HCT116 (cell line): ENCODE measurements at regions not wholly inside any gene's neighbourhood (a gene's known extent, or its start where the extent isn't known, plus 50 kb on each side); places are given as distances from the start of the nearest gene placed in this dataset.

Experiments
- ATAC-seq: fragments of 200-7000 bp; cut with Tn5 transposase; 2 replicates; pipeline ENCODE4 v1.9.1; 2020; ENCODE audit warnings: mild to moderate bottlenecking, moderate library complexity
- BruUV-seq: library from RNA; stranded (reverse); fragments of 400-500 nt; replicated peaks from 2 replicates; lab custom pipeline; 2021; lab: Mats Ljungman, UMichigan
- CTCF ChIA-PET: fragments of 300-600 bp; sonication (Branson Sonifier 250); formaldehyde crosslinking; loops from one replicate; lab custom pipeline; 2021; ENCODE audit warnings: antibody characterized with exemption; lab: Charles Lee
- POLR2A ChIA-PET: fragments of 300-600, 350-600 bp; sonication (Branson Sonifier 250); formaldehyde crosslinking; loops from one replicate; lab custom pipeline; 2021; ENCODE audit warnings: antibody characterized with exemption; lab: Charles Lee
- RAD21 ChIA-PET, 2 experiments: fragments of 300-600 bp; sonication (Branson Sonifier 250); formaldehyde crosslinking; loops; one replicate each; lab custom pipeline; 2023; ENCODE audit warnings: low total read pairs in 2 of 2; ENCODE audit not compliant: uncharacterized antibody in 2 of 2, unreplicated experiment in 2 of 2, low non-redundant PET in 1 of 2; lab: Charles Lee
- DNase-seq: peaks from one replicate; pipeline ENCODE4 v3.0.0-alpha.2; 2010; ENCODE audit warnings: low read depth, low spot score
- H2AFZ ChIP-seq: fragments of 200-600 bp; shearing (Covaris generic), sonication (generic); 2 replicates; pipeline ENCODE4 v1.6.1; 2017; ENCODE audit warnings: low read depth, mixed run types, mixed read lengths, antibody characterized with exemption, low read length; ENCODE audit not compliant: poor library complexity, severe bottlenecking
- H3K27ac ChIP-seq: 2 replicates; pipeline ENCODE4 v1.5.1; 2012; ENCODE audit warnings: low read depth, low read length
- H3K27me3 ChIP-seq: fragments of 200-600 bp; sonication (generic); 2 replicates; pipeline ENCODE4 v1.6.1; 2016; ENCODE audit warnings: mixed run types, low read length, mixed read lengths; ENCODE audit not compliant: insufficient read depth
- H3K36me3 ChIP-seq, 2 experiments: fragments of 200-500 bp in 1 of 2; fragments of 200-600 bp in 1 of 2; sonication (Bioruptor generic) in 1 of 2; sonication (generic) in 1 of 2; 2 replicates each; pipeline versions ENCODE4 v1.5.1 to v1.6.1; 2014 to 2016; ENCODE audit warnings: low read length in 2 of 2, inconsistent platforms in 1 of 2, mixed read lengths in 1 of 2, mixed run types in 1 of 2; ENCODE audit not compliant: insufficient read depth in 2 of 2, control insufficient read depth in 1 of 2
- H3K4me1 ChIP-seq, 2 experiments: fragments of 200-600 bp in 1 of 2; sonication (generic) in 1 of 2; 2 replicates each; pipeline versions ENCODE4 v1.5.1 to v1.6.1; 2012 to 2017; ENCODE audit warnings: low read length in 2 of 2, inconsistent platforms in 1 of 2, mild to moderate bottlenecking in 1 of 2, mixed read lengths in 1 of 2, mixed run types in 1 of 2, moderate library complexity in 1 of 2; ENCODE audit not compliant: insufficient read depth in 2 of 2, control insufficient read depth in 1 of 2
- H3K4me2 ChIP-seq: fragments of 200-600 bp; sonication (generic); 2 replicates; pipeline ENCODE4 v1.6.1; 2017; ENCODE audit warnings: mixed run types, low read length, mixed read lengths
- H3K4me3 ChIP-seq, 2 experiments: fragments of 200-600 bp in 1 of 2; sonication (generic) in 1 of 2; replicated peaks in 1 of 2; 2 replicates each; pipeline ENCODE4 v1.5.1; 2011 to 2016; ENCODE audit warnings: low read length in 2 of 2, control low read depth in 1 of 2, low read depth in 1 of 2, mild to moderate bottlenecking in 1 of 2, mixed read lengths in 1 of 2, mixed run types in 1 of 2
- H3K79me2 ChIP-seq: fragments of 200-600 bp; sonication (generic); 2 replicates; pipeline ENCODE4 v1.6.1; 2017; ENCODE audit warnings: mild to moderate bottlenecking, mixed run types, low read length, moderate library complexity, mixed read lengths; ENCODE audit not compliant: insufficient read depth
- H3K9ac ChIP-seq: fragments of 200-600 bp; sonication (generic); 2 replicates; pipeline ENCODE4 v1.6.1; 2016; ENCODE audit warnings: low read length, mixed read lengths
- H3K9me2 ChIP-seq: fragments of 200-600 bp; sonication (generic), shearing (Covaris generic); 2 replicates; pipeline ENCODE4 v1.6.1; 2017; ENCODE audit warnings: mixed run types, mild to moderate bottlenecking, moderate library complexity; ENCODE audit not compliant: insufficient read depth
- H3K9me3 ChIP-seq, 2 experiments: fragments of 200-500 bp in 1 of 2; fragments of 200-600 bp in 1 of 2; sonication (Bioruptor generic) in 1 of 2; sonication (generic) in 1 of 2; 2 replicates each; pipeline ENCODE4 v1.6.1; 2014 to 2017; ENCODE audit warnings: low read length in 2 of 2, mixed read lengths in 2 of 2, inconsistent platforms in 1 of 2, low read depth in 1 of 2, mild to moderate bottlenecking in 1 of 2, mixed run types in 1 of 2, moderate library complexity in 1 of 2; ENCODE audit not compliant: control insufficient read depth in 1 of 2, insufficient read depth in 1 of 2
- H4K20me1 ChIP-seq: fragments of 200-600 bp; sonication (generic), shearing (Covaris generic); 2 replicates; pipeline ENCODE4 v1.6.1; 2017; ENCODE audit warnings: mixed run types, mild to moderate bottlenecking, moderate library complexity; ENCODE audit not compliant: insufficient read depth
- CBX3 ChIP-seq: IDR thresholded peaks from 2 replicates; pipeline ENCODE4 v1.6.1; 2012; ENCODE audit warnings: low read depth
- CEBPB ChIP-seq: IDR thresholded peaks from 2 replicates; pipeline ENCODE4 v1.6.1; 2012; ENCODE audit warnings: low read depth
- EGR1 ChIP-seq: IDR thresholded peaks from 2 replicates; pipeline ENCODE4 v1.6.1; 2012; ENCODE audit warnings: low read depth
- ELF1 ChIP-seq: IDR thresholded peaks from 2 replicates; pipeline ENCODE4 v1.6.1; 2012; ENCODE audit warnings: low read depth, borderline replicate concordance
- EZH2phosphoT487 ChIP-seq: fragments of 200-600 bp; IDR thresholded peaks from 2 replicates; pipeline ENCODE4 v1.6.1; 2018; ENCODE audit warnings: antibody characterized with exemption, borderline replicate concordance
- POLR2A ChIP-seq: IDR thresholded peaks from 2 replicates; pipeline ENCODE4 v1.7.0; 2011; ENCODE audit warnings: borderline replicate concordance; ENCODE audit not compliant: insufficient read depth, insufficient read length; ENCODE audit errors: extremely low read depth
- POLR2AphosphoS5 ChIP-seq: IDR thresholded peaks from 2 replicates; pipeline ENCODE4 v1.6.1; 2011; ENCODE audit warnings: mild to moderate bottlenecking, low read depth, low read length, moderate library complexity
- RAD21 ChIP-seq: IDR thresholded peaks from 2 replicates; pipeline ENCODE4 v1.6.1; 2012; ENCODE audit warnings: low read depth, mild to moderate bottlenecking
- SP1 ChIP-seq: IDR thresholded peaks from 2 replicates; pipeline ENCODE4 v1.6.1; 2012; ENCODE audit warnings: low read depth
- TCF7L2 ChIP-seq: IDR thresholded peaks from 2 replicates; pipeline ENCODE4 v1.7.0; 2011; ENCODE audit warnings: borderline replicate concordance, inconsistent platforms; ENCODE audit not compliant: insufficient read depth, insufficient read length; ENCODE audit errors: extremely low read depth
- YY1 ChIP-seq: IDR thresholded peaks from 2 replicates; pipeline ENCODE4 v1.6.1; 2011; ENCODE audit warnings: low read length, low read depth, moderate library complexity, mild to moderate bottlenecking; ENCODE audit not compliant: insufficient replicate concordance; ENCODE audit errors: extremely low read depth
- intact Hi-C: fragments of 100-400 bp; cut with micrococcal nuclease; formaldehyde crosslinking; loops from 2 replicates; pipeline ENCODE4 v1.10.0; 2022
- TF ChIP-seq, protein P1 (sequence below): IDR thresholded peaks from 2 replicates; pipeline ENCODE4 v1.6.1; 2012
- TF ChIP-seq, protein P2 (sequence below), 3 experiments: fragments of 200-600 bp in 1 of 3; sonication (generic) in 1 of 3; IDR thresholded peaks in 2 of 3; conservative IDR thresholded peaks in 1 of 3; 2 replicates each; pipeline ENCODE4 v1.5.1; 2012 to 2017; ENCODE audit warnings: low read depth in 2 of 3, low read length in 2 of 3, antibody characterized with exemption in 1 of 3, borderline replicate concordance in 1 of 3, control low read depth in 1 of 3, mild to moderate bottlenecking in 1 of 3, mixed read lengths in 1 of 3, mixed run types in 1 of 3, moderate library complexity in 1 of 3; ENCODE audit not compliant: insufficient read depth in 1 of 3

DNA sequence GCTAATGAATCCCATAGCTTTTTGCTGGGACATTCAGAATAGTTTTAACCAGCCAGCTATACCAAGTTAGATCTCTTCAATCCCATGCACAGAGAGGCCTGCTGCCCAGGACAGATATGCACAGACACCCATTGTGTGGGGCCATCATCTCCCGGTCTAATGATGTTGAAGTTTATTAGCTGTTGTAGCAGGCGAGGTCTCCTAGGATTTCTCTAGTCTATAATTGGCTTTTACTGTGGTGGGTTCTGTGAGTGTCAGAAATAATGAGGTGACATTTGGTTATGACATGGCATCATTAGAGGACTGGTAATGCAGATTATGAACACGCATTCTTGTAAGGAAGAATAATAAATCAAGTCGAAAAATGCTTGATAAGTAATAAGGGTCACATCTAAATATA, 81.4 kb upstream of the PLPP4 start:
- no peaks in the 10 kb centered on the region for H3K9me3 ChIP-seq
- no peak overlapping the region for H3K4me2 ChIP-seq
- no peaks in the 10 kb centered on the region for H4K20me1 ChIP-seq
- no peaks in the 10 kb centered on the region for H3K79me2 ChIP-seq
- ChIA-PET RAD21 (no interaction called here), CTCF (no interaction called here), POLR2A (no interaction called here)
- no peak overlapping the region for H3K4me3 ChIP-seq
- no peak for DNase-seq
- H2AFZ ChIP-seq, result no peak overlapping the region
- no peaks in the 10 kb centered on the region for H3K9me2 ChIP-seq
- no peaks in the 10 kb centered on the region for H3K4me1 ChIP-seq
- no peak overlapping the region for H3K9ac ChIP-seq
- no peaks in the 10 kb centered on the region for H3K36me3 ChIP-seq
- ATAC-seq, result no peak
- H3K27me3 ChIP-seq, result peaks cover 14% of the 10 kb centered on the region
- TF ChIP-seq, protein P1, sequence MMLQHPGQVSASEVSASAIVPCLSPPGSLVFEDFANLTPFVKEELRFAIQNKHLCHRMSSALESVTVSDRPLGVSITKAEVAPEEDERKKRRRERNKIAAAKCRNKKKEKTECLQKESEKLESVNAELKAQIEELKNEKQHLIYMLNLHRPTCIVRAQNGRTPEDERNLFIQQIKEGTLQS, result no peak
- TF ChIP-seq RAD21, result no peak
- no peak for TF ChIP-seq SP1
- TF ChIP-seq POLR2A, result no peak
- no peak for TF ChIP-seq YY1
- no peak for TF ChIP-seq POLR2AphosphoS5
- TF ChIP-seq EGR1, result no peak
- TF ChIP-seq CEBPB, result no peak
- no peak overlapping the region for H3K27ac ChIP-seq
- intact Hi-C loops, result no loop called here
- no TSS peak for BruUV-seq

DNA sequence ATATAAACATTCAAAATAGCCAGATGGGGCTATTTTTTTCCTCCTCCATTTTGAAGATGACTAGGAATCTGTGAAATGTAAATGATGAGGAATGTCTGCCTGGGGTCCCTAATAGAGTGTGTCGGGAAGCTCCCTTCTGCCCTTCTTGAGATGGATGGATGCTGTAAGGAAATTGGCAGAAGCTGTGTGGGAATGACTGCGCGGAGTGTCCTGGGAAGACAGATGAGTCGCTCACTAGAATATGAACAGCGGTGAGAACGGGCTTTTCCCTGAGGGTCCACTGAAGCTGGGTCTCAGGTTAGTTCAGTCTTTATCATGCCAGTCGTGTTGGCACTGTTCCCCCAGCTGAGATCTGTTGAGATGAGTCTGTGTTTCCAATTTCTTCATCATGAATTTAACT, 75.1 kb upstream of the PLPP4 start:
- CTCF ChIA-PET, result no interaction called here
- no peaks in the 10 kb centered on the region for H3K4me1 ChIP-seq
- BruUV-seq, result no TSS peak
- no peaks in the 10 kb centered on the region for H3K9me2 ChIP-seq
- H2AFZ ChIP-seq, result no peak overlapping the region
- no peaks in the 10 kb centered on the region for H3K79me2 ChIP-seq
- ATAC-seq (no peak), DNase-seq (no peak)
- no peak overlapping the region for H3K4me2 ChIP-seq
- H3K27ac ChIP-seq, result no peak overlapping the region
- H3K27me3 ChIP-seq, result peaks cover 33% of the 10 kb centered on the region
- H4K20me1 ChIP-seq, result no peaks in the 10 kb centered on the region
- RAD21 ChIA-PET, result no interaction called here
- no peaks in the 10 kb centered on the region for H3K9me3 ChIP-seq
- intact Hi-C loops, result no loop called here
- no peaks in the 10 kb centered on the region for H3K36me3 ChIP-seq
- POLR2A ChIA-PET, result no interaction called here
- TF ChIP-seq EZH2phosphoT487 (no peak), RAD21 (no peak), CBX3 (no peak), ELF1 (no peak), POLR2A (no peak), TCF7L2 (no peak), SP1 (no peak)
- TF ChIP-seq, protein P1, result no peak
- TF ChIP-seq, protein P2, sequence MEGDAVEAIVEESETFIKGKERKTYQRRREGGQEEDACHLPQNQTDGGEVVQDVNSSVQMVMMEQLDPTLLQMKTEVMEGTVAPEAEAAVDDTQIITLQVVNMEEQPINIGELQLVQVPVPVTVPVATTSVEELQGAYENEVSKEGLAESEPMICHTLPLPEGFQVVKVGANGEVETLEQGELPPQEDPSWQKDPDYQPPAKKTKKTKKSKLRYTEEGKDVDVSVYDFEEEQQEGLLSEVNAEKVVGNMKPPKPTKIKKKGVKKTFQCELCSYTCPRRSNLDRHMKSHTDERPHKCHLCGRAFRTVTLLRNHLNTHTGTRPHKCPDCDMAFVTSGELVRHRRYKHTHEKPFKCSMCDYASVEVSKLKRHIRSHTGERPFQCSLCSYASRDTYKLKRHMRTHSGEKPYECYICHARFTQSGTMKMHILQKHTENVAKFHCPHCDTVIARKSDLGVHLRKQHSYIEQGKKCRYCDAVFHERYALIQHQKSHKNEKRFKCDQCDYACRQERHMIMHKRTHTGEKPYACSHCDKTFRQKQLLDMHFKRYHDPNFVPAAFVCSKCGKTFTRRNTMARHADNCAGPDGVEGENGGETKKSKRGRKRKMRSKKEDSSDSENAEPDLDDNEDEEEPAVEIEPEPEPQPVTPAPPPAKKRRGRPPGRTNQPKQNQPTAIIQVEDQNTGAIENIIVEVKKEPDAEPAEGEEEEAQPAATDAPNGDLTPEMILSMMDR (IDR thresholded peaks at IDR 0.05 in 2 of 3, conservative IDR thresholded peaks at IDR 0.05 in 1 of 3; ENCODE audit: borderline replicate concordance in 1 of 3, insufficient read depth in 1 of 3, low read depth in 2 of 3, low read length in 2 of 3), result no peak
- no peak overlapping the region for H3K4me3 ChIP-seq
- H3K9ac ChIP-seq, result no peak overlapping the region
